Endothelial cell (in vitro differentiated cells): ENCODE measurements at regions not wholly inside any gene's neighbourhood (a gene's known extent, or its start where the extent isn't known, plus 50 kb on each side); places are given as distances from the start of the nearest gene placed in this dataset.

Source experiments
- DNase-seq: peaks from one replicate; pipeline ENCODE4 v3.0.0; 2021; ENCODE audit warnings: low spot score
- H3K27ac Mint-ChIP-seq: one replicate; pipeline ENCODE4 v1.8.0; 2021; ENCODE audit warnings: mixed read lengths, inconsistent platforms; ENCODE audit not compliant: unreplicated experiment
- H3K27me3 Mint-ChIP-seq: one replicate; pipeline ENCODE4 v1.8.0; 2021; ENCODE audit warnings: mild to moderate bottlenecking, moderate library complexity, mixed read lengths, inconsistent platforms; ENCODE audit not compliant: unreplicated experiment
- H3K36me3 Mint-ChIP-seq: one replicate; pipeline ENCODE4 v1.8.0; 2021; ENCODE audit warnings: mild to moderate bottlenecking, low read depth, mixed read lengths, inconsistent platforms; ENCODE audit not compliant: unreplicated experiment
- H3K4me1 Mint-ChIP-seq: one replicate; pipeline ENCODE4 v1.8.0; 2021; ENCODE audit warnings: mild to moderate bottlenecking, mixed read lengths, inconsistent platforms; ENCODE audit not compliant: unreplicated experiment
- H3K4me3 Mint-ChIP-seq: one replicate; pipeline ENCODE4 v1.8.0; 2021; ENCODE audit warnings: mild to moderate bottlenecking, mixed read lengths, inconsistent platforms; ENCODE audit not compliant: unreplicated experiment
- H3K9me3 Mint-ChIP-seq: one replicate; pipeline ENCODE4 v1.8.0; 2021; ENCODE audit warnings: mixed read lengths, inconsistent platforms; ENCODE audit not compliant: unreplicated experiment
- CTCF ChIP-seq: fragments of 200-600 bp; sonication (generic); IDR thresholded peaks from one replicate; pipeline ENCODE4 v1.5.0; 2021; ENCODE audit warnings: antibody characterized with exemption; ENCODE audit not compliant: unreplicated experiment

DNA sequence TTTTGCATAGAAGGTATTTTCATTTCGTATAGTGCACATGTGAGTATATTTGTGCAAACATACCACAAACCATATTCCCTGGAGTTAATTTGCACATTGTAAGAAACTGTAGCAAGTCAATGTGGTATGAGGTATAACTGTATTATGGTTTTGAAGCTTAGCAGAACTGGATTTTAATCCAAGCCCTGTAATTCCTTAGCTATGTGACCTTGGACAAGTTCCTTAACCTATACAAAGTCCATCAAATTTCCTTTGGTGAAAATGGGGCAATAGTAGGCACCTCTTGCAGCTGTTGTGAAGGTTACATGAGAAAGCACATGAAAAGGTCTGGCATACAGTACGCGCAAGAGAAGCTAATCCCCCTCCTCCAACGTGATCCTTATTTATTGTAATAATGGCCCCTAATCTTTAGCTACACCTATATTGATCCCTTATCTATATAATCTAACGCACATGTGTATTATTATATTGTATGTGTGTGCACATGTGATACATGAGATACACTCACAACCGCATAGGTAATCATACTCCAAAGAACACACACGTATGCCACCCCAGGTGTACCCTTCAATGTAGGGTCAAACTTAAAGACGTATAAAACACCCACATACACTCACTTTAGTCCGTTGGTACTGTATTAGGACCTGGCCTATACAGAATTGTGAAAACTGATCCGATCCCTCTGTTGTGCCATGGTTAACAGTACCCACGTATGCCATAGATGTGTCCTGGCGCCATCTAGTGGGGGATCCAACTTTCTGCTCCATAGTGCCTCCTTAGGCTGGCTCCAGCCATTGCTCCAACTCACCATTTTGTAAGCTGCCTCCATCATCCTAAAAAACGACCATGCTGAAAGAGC is 402.9 kb upstream of the SLC14A2 start:
- peak; percentile 84 for DNase-seq
- Mint-ChIP-seq H3K27me3 (peaks cover 1% of the 10 kb centered on the region), H3K4me1 (peaks cover 3% of the 10 kb centered on the region), H3K27ac (no peak overlapping the region), H3K9me3 (no peaks in the 10 kb centered on the region), H3K36me3 (no peaks in the 10 kb centered on the region), H3K4me3 (no peak overlapping the region)
- TF ChIP-seq CTCF: peak; percentile 93

- peak; percentile 46 for TF ChIP-seq CTCF
- peaks cover 3% of the 10 kb centered on the region for H3K4me1 Mint-ChIP-seq
- H3K27ac Mint-ChIP-seq: no peak overlapping the region
- peaks cover 1% of the 10 kb centered on the region for H3K27me3 Mint-ChIP-seq
- no peak for DNase-seq
- no peak overlapping the region for H3K4me3 Mint-ChIP-seq
- H3K36me3 Mint-ChIP-seq: no peaks in the 10 kb centered on the region
- H3K9me3 Mint-ChIP-seq: no peaks in the 10 kb centered on the region
These were observed 402.3 kb upstream of the SLC14A2 start for GRCh38 chr18:45213040-45213333.

DNA sequence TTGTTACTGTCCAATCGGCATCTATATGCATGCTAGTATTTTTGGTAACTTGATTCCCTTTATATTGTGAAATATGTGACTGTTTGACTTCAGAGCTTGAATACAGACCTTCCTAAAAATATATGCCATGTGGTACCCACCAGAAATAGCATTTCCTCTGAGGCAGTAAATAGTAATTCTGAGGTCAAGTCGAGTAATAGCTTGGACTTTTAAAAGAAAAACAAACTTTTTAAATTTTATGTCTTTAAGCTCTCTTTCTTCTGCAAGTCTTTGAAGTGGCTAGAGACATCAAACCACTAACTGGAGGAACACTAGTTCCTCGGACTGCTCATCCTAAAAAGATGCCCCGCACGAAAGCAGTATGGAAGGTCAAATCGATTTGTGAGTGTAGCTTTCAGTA is 396.8 kb upstream of the SLC14A2 start:
- H3K36me3 Mint-ChIP-seq: no peaks in the 10 kb centered on the region
- no peak overlapping the region for H3K4me3 Mint-ChIP-seq
- H3K27ac Mint-ChIP-seq: no peak overlapping the region
- peaks cover 3% of the 10 kb centered on the region for H3K4me1 Mint-ChIP-seq
- H3K27me3 Mint-ChIP-seq: peaks cover 1% of the 10 kb centered on the region
- no peak for TF ChIP-seq CTCF
- DNase-seq: no peak
- H3K9me3 Mint-ChIP-seq: no peaks in the 10 kb centered on the region

- Mint-ChIP-seq H3K9me3 (no peaks in the 10 kb centered on the region), H3K36me3 (no peaks in the 10 kb centered on the region), H3K4me1 (peaks cover 3% of the 10 kb centered on the region), H3K27me3 (peaks cover 1% of the 10 kb centered on the region), H3K4me3 (no peak overlapping the region), H3K27ac (no peak overlapping the region)
- no peak for TF ChIP-seq CTCF
- DNase-seq: no peak
These were observed 393.9 kb upstream of the SLC14A2 start for GRCh38 chr18:45221363-45221762.

- TF ChIP-seq CTCF: no peak
- no peaks in the 10 kb centered on the region for H3K36me3 Mint-ChIP-seq
- H3K4me1 Mint-ChIP-seq: no peaks in the 10 kb centered on the region
- no peak overlapping the region for H3K4me3 Mint-ChIP-seq
- no peak overlapping the region for H3K27ac Mint-ChIP-seq
- DNase-seq: no peak
- no peaks in the 10 kb centered on the region for H3K27me3 Mint-ChIP-seq
- no peaks in the 10 kb centered on the region for H3K9me3 Mint-ChIP-seq
These were observed 393.1 kb upstream of the SLC14A2 start for GRCh38 chr18:45222180-45222579.
